H9 (cell line): ENCODE measurements at regions not wholly inside any gene's neighbourhood (a gene's known extent, or its start where the extent isn't known, plus 50 kb on each side); places are given as distances from the start of the nearest gene placed in this dataset.
"Not testable (repeated sequence)": the region's sequence is repeated elsewhere in the genome, so short reads cannot be mapped to it uniquely, and the experiment has no call there.

ENCODE experiments used
- DNase-seq: peaks from one replicate; pipeline ENCODE4 v3.0.0-alpha.2; 2017
- H2AFZ ChIP-seq: one replicate; pipeline ENCODE4 v1.6.1; 2013; ENCODE audit warnings: mild to moderate bottlenecking, low read length, control low read depth, moderate library complexity
- H2AK5ac ChIP-seq: 2 replicates; pipeline ENCODE4 v1.6.1; 2013; ENCODE audit warnings: low read length, control low read depth, mixed read lengths; ENCODE audit not compliant: insufficient read length
- H2BK120ac ChIP-seq: one replicate; pipeline ENCODE4 v1.6.1; 2013; ENCODE audit warnings: low read depth, mild to moderate bottlenecking, low read length, control low read depth, inconsistent platforms; ENCODE audit not compliant: poor library complexity, severe bottlenecking
- H2BK12ac ChIP-seq: 2 replicates; pipeline ENCODE4 v1.6.1; 2013; ENCODE audit warnings: low read length, control low read depth, mixed read lengths, low read depth; ENCODE audit not compliant: insufficient read length
- H2BK15ac ChIP-seq: 2 replicates; pipeline ENCODE4 v1.6.1; 2013; ENCODE audit warnings: low read depth, low read length, control low read depth
- H2BK20ac ChIP-seq: one replicate; pipeline ENCODE4 v1.6.1; 2013; ENCODE audit warnings: low read depth, mild to moderate bottlenecking, low read length, control low read depth, inconsistent platforms; ENCODE audit not compliant: poor library complexity, severe bottlenecking
- H2BK5ac ChIP-seq: 2 replicates; pipeline ENCODE4 v1.6.1; 2013; ENCODE audit warnings: low read length, control low read depth, mixed read lengths; ENCODE audit not compliant: insufficient read length
- H3K14ac ChIP-seq: 2 replicates; pipeline ENCODE4 v1.6.1; 2013; ENCODE audit warnings: low read length, control low read depth; ENCODE audit not compliant: insufficient read depth
- H3K18ac ChIP-seq: 2 replicates; pipeline ENCODE4 v1.6.1; 2013; ENCODE audit warnings: low read depth, mild to moderate bottlenecking, mixed read lengths, low read length, control low read depth; ENCODE audit not compliant: insufficient read length
- H3K23ac ChIP-seq: 2 replicates; pipeline ENCODE4 v1.6.1; 2013; ENCODE audit warnings: low read length, control low read depth, mixed read lengths, low read depth; ENCODE audit not compliant: insufficient read length
- H3K23me2 ChIP-seq: 2 replicates; pipeline ENCODE4 v1.6.1; 2013; ENCODE audit warnings: low read depth, mild to moderate bottlenecking, mixed read lengths, low read length, control low read depth; ENCODE audit not compliant: insufficient read length, poor library complexity, severe bottlenecking
- H3K27ac ChIP-seq: 2 replicates; pipeline ENCODE4 v1.5.1; 2013; ENCODE audit warnings: low read length, control low read depth, mixed read lengths, low read depth; ENCODE audit not compliant: insufficient read length
- H3K27me3 ChIP-seq: 2 replicates; pipeline ENCODE4 v1.6.1; 2013; ENCODE audit warnings: low read length, control low read depth, inconsistent platforms; ENCODE audit not compliant: insufficient read depth
- H3K4ac ChIP-seq: 2 replicates; pipeline ENCODE4 v1.6.1; 2013; ENCODE audit warnings: low read depth, mild to moderate bottlenecking, control low read depth, inconsistent platforms, low read length, moderate library complexity
- H3K4me1 ChIP-seq: 2 replicates; pipeline ENCODE4 v1.6.1; 2013; ENCODE audit warnings: low read length, control low read depth, inconsistent platforms; ENCODE audit not compliant: insufficient read depth
- H3K4me2 ChIP-seq: 2 replicates; pipeline ENCODE4 v1.6.1; 2013; ENCODE audit warnings: low read length, control low read depth, mixed read lengths; ENCODE audit not compliant: insufficient read length, insufficient read depth
- H3K56ac ChIP-seq: 2 replicates; pipeline ENCODE4 v1.6.1; 2013; ENCODE audit warnings: low read depth, mild to moderate bottlenecking, mixed read lengths, low read length, control low read depth; ENCODE audit not compliant: insufficient read length
- H3K79me1 ChIP-seq: 2 replicates; pipeline ENCODE4 v1.6.1; 2013; ENCODE audit warnings: low read depth, mild to moderate bottlenecking, moderate library complexity, low read length, control low read depth, inconsistent platforms; ENCODE audit not compliant: insufficient read depth, poor library complexity, severe bottlenecking
- H3K79me2 ChIP-seq: 2 replicates; pipeline ENCODE4 v1.6.1; 2013; ENCODE audit warnings: low read length, control low read depth, inconsistent platforms; ENCODE audit not compliant: insufficient read depth
- H3K9ac ChIP-seq: 2 replicates; pipeline ENCODE4 v1.6.1; 2013; ENCODE audit warnings: low read length, control low read depth, mixed read lengths; ENCODE audit not compliant: insufficient read length; ENCODE audit errors: extremely low read depth
- H3K9me3 ChIP-seq: one replicate; pipeline ENCODE4 v1.6.1; 2013; ENCODE audit warnings: low read depth, low read length, inconsistent platforms; ENCODE audit not compliant: control insufficient read depth
- H3T11ph ChIP-seq: one replicate; pipeline ENCODE4 v1.6.1; 2013; ENCODE audit warnings: mild to moderate bottlenecking, low read length, control low read depth, inconsistent platforms
- H4K20me1 ChIP-seq: one replicate; pipeline ENCODE4 v1.6.1; 2013; ENCODE audit not compliant: control insufficient read depth, insufficient read length, insufficient read depth
- H4K5ac ChIP-seq: 2 replicates; pipeline ENCODE4 v1.6.1; 2013; ENCODE audit warnings: low read depth, mild to moderate bottlenecking, mixed read lengths, low read length, control low read depth; ENCODE audit not compliant: insufficient read length
- H4K8ac ChIP-seq: replicated peaks from 2 replicates; pipeline ENCODE4 v1.6.1; 2013; ENCODE audit warnings: low read length, control low read depth, mixed read lengths, low read depth; ENCODE audit not compliant: insufficient read length
- H4K91ac ChIP-seq: 2 replicates; pipeline ENCODE4 v1.6.1; 2013; ENCODE audit warnings: low read depth, mild to moderate bottlenecking, moderate library complexity, mixed read lengths, low read length, control low read depth; ENCODE audit not compliant: insufficient read length
- H3K27ac Mint-ChIP-seq, 3 experiments: 2 replicates in 2 of 3; 3 replicates in 1 of 3; pipeline ENCODE4 v1.8.0; 2020 to 2021; ENCODE audit warnings: mixed read lengths in 3 of 3, mild to moderate bottlenecking in 1 of 3, moderate library complexity in 1 of 3
- H3K27me3 Mint-ChIP-seq: 2 replicates; pipeline ENCODE4 v1.8.0; 2021; ENCODE audit warnings: low read depth, mild to moderate bottlenecking, moderate library complexity, mixed read lengths
- H3K36me3 Mint-ChIP-seq, 3 experiments: 2 replicates in 2 of 3; 3 replicates in 1 of 3; pipeline ENCODE4 v1.8.0; 2020 to 2021; ENCODE audit warnings: low read depth in 3 of 3, mixed read lengths in 3 of 3; ENCODE audit not compliant: insufficient read depth in 1 of 3
- H3K4me1 Mint-ChIP-seq, 2 experiments: 2 replicates each; pipeline ENCODE4 v1.8.0; 2020; ENCODE audit warnings: mixed read lengths in 2 of 2
- H3K4me3 Mint-ChIP-seq, 2 experiments: 2 replicates in 1 of 2; 3 replicates in 1 of 2; pipeline ENCODE4 v1.8.0; 2020 to 2021; ENCODE audit warnings: mild to moderate bottlenecking in 2 of 2, mixed read lengths in 2 of 2, moderate library complexity in 1 of 2
- H3K9me3 Mint-ChIP-seq, 2 experiments: 2 replicates in 1 of 2; 3 replicates in 1 of 2; pipeline ENCODE4 v1.8.0; 2020; ENCODE audit warnings: mild to moderate bottlenecking in 2 of 2, mixed read lengths in 2 of 2, moderate library complexity in 1 of 2
- WGBS: extraction: QIAGEN DNeasy Blood & Tissue Kit; methylation state at CpG from one replicate; pipeline ENCODE4 v1.1.7; 2013; ENCODE audit warnings: missing lambda C conversion rate, low lambda C conversion rate, mixed read lengths; ENCODE audit not compliant: insufficient read length; ENCODE audit errors: extremely low coverage; 5-methylcytosine and 5-hydroxymethylcytosine counted together
- TF ChIP-seq, protein P1 (sequence below): fragments of 200-600 bp; sonication (generic); conservative IDR thresholded peaks from 3 replicates; pipeline ENCODE4 v1.8.0; 2021; ENCODE audit warnings: antibody characterized with exemption, mild to moderate bottlenecking

DNA sequence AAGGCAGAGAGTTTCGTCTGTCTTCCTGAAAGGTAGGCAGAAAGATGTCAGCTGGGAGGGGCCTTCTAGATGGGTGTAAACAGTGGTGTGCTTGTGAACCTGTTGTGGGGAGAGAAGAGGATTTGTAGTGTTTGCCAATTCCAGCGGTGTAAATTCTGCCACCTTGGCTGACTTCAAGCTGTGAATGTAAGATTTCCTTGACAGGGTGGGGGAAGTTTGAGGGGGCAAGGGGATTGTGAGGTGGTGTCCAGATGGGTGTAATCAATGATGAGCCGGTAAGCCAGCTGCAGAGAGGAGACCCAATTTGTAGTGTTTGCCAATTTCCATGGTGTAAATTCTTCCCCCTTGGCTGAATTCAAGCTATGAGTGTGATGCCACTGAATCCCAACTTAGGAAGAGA is 61.0 kb upstream of the ADGRE5 start:
- H3K4me1 Mint-ChIP-seq = peaks cover 4 to 13% of the 10 kb centered on the region in 2 experiments
- H3K9ac ChIP-seq = no peak overlapping the region

DNA sequence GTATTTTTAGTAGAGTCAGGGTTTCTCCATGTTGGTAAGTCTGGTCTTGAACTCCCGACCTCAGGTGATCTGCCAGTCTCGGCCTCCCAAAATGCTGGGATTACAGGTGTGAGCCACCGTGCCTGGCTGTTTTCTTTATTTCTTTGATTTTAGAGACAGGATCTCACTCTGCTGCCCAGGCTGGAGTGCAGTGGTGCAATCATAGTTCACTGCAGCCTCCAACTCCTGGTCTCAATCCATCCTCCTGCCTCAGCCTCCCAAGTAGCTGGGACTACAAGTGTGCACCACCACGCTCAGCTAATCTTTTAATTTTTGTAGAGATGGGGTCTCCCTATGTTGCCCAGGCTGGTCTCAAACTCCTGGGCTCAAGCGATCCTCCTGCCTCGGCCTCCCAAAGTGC is 61.5 kb upstream of the ADGRE5 start:
- not testable (repeated sequence) for H3K56ac ChIP-seq, H3K9ac ChIP-seq, H2BK5ac ChIP-seq, H4K5ac ChIP-seq, H3K4me1 ChIP-seq, H3K23me2 ChIP-seq, H2AFZ ChIP-seq, H3K9me3 ChIP-seq, H4K8ac ChIP-seq, H3K27me3 ChIP-seq, H3K4ac ChIP-seq, H3K14ac ChIP-seq, H3T11ph ChIP-seq, H3K79me2 ChIP-seq, H3K79me1 ChIP-seq, H3K36me3 Mint-ChIP-seq, H4K20me1 ChIP-seq, H3K4me3 Mint-ChIP-seq, H2BK15ac ChIP-seq, H2BK120ac ChIP-seq, H3K18ac ChIP-seq, H3K23ac ChIP-seq, H2AK5ac ChIP-seq, H2BK20ac ChIP-seq, H3K27ac ChIP-seq, H2BK12ac ChIP-seq, H3K27ac Mint-ChIP-seq, H3K4me2 ChIP-seq, H4K91ac ChIP-seq, DNase-seq
- peaks cover 4 to 13% of the 10 kb centered on the region in 2 experiments for H3K4me1 Mint-ChIP-seq
- H3K27me3 Mint-ChIP-seq = peaks cover 14% of the 10 kb centered on the region
- no CpG with 5 or more reads among the region's 6 CpGs for WGBS
- H3K9me3 Mint-ChIP-seq = peaks cover 0 to 10% of the 10 kb centered on the region in 2 experiments; a peak in 2 of 5 replicates

More for the DNA sequence above, 61.0 kb upstream of the ADGRE5 start:
- Histone ChIP-seq H3K79me2 (no peaks in the 10 kb centered on the region), H4K91ac (no peak overlapping the region), H3K23me2 (no peaks in the 10 kb centered on the region), H3K4me2 (no peak overlapping the region), H3K14ac (no peak overlapping the region), H4K20me1 (no peaks in the 10 kb centered on the region), H4K8ac (no peak overlapping the region), H2BK5ac (no peak overlapping the region), H3K9me3 (no peaks in the 10 kb centered on the region), H2AFZ (no peak overlapping the region), H3K79me1 (no peaks in the 10 kb centered on the region), H3T11ph (no peak overlapping the region), H3K56ac (no peak overlapping the region), H2AK5ac (no peak overlapping the region), H3K18ac (no peak overlapping the region), H2BK120ac (no peak overlapping the region), H3K4ac (no peak overlapping the region), H3K27ac (no peak overlapping the region), H2BK12ac (no peak overlapping the region), H3K27me3 (no peaks in the 10 kb centered on the region), H4K5ac (no peak overlapping the region), H3K4me1 (no peaks in the 10 kb centered on the region), H3K23ac (no peak overlapping the region), H2BK15ac (no peak overlapping the region), H2BK20ac (no peak overlapping the region)
- TF ChIP-seq, protein P1, sequence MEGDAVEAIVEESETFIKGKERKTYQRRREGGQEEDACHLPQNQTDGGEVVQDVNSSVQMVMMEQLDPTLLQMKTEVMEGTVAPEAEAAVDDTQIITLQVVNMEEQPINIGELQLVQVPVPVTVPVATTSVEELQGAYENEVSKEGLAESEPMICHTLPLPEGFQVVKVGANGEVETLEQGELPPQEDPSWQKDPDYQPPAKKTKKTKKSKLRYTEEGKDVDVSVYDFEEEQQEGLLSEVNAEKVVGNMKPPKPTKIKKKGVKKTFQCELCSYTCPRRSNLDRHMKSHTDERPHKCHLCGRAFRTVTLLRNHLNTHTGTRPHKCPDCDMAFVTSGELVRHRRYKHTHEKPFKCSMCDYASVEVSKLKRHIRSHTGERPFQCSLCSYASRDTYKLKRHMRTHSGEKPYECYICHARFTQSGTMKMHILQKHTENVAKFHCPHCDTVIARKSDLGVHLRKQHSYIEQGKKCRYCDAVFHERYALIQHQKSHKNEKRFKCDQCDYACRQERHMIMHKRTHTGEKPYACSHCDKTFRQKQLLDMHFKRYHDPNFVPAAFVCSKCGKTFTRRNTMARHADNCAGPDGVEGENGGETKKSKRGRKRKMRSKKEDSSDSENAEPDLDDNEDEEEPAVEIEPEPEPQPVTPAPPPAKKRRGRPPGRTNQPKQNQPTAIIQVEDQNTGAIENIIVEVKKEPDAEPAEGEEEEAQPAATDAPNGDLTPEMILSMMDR = no peak
- whole genome bisulfite sequencing = no CpG with 5 or more reads among the region's 3 CpGs
- H3K4me3 Mint-ChIP-seq = no peak overlapping the region
- H3K36me3 Mint-ChIP-seq = peaks cover 0 to 10% (median 2%) of the 10 kb centered on the region in 3 experiments; a peak in 3 of 7 replicates
- peaks cover 14% of the 10 kb centered on the region for H3K27me3 Mint-ChIP-seq
- H3K9me3 Mint-ChIP-seq = peaks cover 0 to 10% of the 10 kb centered on the region in 2 experiments; a peak in 2 of 5 replicates
- no peak for DNase-seq
- H3K27ac Mint-ChIP-seq = no peak overlapping the region
